ENCODE measurements at regions not wholly inside any gene's neighbourhood (a gene's known extent, or its start where the extent isn't known, plus 50 kb on each side); places are given as distances from the start of the nearest gene placed in this dataset.
A peak's percentile ranks its signal among the peaks of the same experiment; 100 is the strongest.

DNA sequence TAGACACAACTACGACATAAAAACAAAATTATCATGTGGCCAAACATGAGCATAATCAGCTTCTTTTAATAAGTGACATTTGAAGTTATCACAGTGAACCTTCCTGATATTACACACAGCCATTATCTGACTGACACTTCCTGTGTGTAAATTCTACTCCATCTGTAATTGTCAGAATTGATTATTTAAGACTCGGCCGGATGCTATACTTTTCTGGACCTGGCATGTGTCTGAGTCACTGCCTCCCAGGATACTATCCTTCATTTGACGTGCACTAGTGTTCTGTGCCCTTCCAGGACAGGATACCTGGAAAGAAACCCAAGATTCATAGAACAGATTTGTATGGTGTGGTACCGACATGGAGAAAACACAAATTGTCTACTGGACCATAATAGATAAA is 242.0 kb downstream of the HS3ST3A1 start:
- Histone ChIP-seq H3K9ac (ENCODE audit: low read length in 2 of 2) (no peak overlapping the region), H3K27me3 (ENCODE audit: control insufficient read depth in 1 of 2, insufficient read depth in 2 of 2, low read length in 2 of 2) (no peaks in the 10 kb centered on the region), H3K9me3 (ENCODE audit: control insufficient read depth in 2 of 2, low read length in 2 of 2) (no peaks in the 10 kb centered on the region), H3K4me1 (ENCODE audit: control insufficient read depth, insufficient read depth, low read length) (no peaks in the 10 kb centered on the region), H3K4me3 (ENCODE audit: low read length in 2 of 2) (no peak overlapping the region), H3K27ac (ENCODE audit: low read length) (no peak overlapping the region), H3K36me3 (ENCODE audit: control insufficient read depth in 2 of 2, insufficient read depth in 2 of 2, low read length in 2 of 2) (no peaks in the 10 kb centered on the region)

DNA sequence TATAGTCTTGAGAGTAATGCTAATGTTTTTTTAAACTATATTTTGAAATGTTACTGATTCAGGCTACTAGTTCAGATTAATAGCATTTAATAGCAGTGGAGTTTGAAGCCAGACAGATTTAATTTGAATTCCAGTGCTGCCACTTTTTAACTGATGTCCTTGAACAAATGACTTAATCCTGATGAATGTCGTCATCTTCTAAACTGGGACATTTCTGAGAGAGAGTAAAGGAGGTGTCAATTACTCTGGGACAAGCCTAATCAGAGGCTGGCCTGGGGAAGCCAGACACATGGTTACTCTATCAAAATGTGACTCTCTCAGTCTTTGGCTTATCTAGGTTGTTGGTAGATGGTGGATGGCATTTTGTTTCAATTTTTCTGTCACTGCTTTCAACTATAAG is 246.7 kb downstream of the HS3ST3A1 start:
- no peak overlapping the region for H3K27ac ChIP-seq (ENCODE audit: low read length)
- no peak overlapping the region for H3K9ac ChIP-seq (ENCODE audit: low read length in 2 of 2)
- no peaks in the 10 kb centered on the region for H3K27me3 ChIP-seq (ENCODE audit: control insufficient read depth in 1 of 2, insufficient read depth in 2 of 2, low read length in 2 of 2)
- H3K4me1 ChIP-seq (ENCODE audit: control insufficient read depth, insufficient read depth, low read length), result no peaks in the 10 kb centered on the region
- H3K9me3 ChIP-seq (ENCODE audit: control insufficient read depth in 2 of 2, low read length in 2 of 2), result no peaks in the 10 kb centered on the region
- H3K4me3 ChIP-seq (ENCODE audit: low read length in 2 of 2), result no peak overlapping the region
- H3K36me3 ChIP-seq (ENCODE audit: control insufficient read depth in 2 of 2, insufficient read depth in 2 of 2, low read length in 2 of 2), result no peaks in the 10 kb centered on the region

DNA sequence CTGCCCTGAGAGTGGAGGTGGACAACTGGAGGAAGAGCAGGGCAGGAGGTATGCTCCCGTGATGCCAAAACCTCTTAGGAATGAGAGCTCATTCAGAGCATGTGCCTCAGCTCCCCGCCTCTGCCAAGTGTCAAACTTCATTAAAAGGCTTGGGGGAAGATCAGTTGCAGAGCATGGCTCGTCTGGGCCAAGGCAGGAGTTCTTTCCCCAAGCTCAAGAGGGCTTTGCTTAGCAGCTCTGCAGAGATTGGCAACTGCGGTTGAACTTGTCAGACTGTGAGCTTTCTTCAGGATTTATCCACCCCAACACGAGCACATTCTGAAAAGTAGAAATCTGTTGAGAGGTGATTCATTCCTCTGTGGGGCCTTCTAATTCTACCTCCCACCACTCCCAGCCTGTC is 248.1 kb downstream of the HS3ST3A1 start:
- no peaks in the 10 kb centered on the region for H3K36me3 ChIP-seq (ENCODE audit: control insufficient read depth in 2 of 2, insufficient read depth in 2 of 2, low read length in 2 of 2)
- no peaks in the 10 kb centered on the region for H3K4me1 ChIP-seq (ENCODE audit: control insufficient read depth, insufficient read depth, low read length)
- no peaks in the 10 kb centered on the region for H3K9me3 ChIP-seq (ENCODE audit: control insufficient read depth in 2 of 2, low read length in 2 of 2)
- no peaks in the 10 kb centered on the region for H3K27me3 ChIP-seq (ENCODE audit: control insufficient read depth in 1 of 2, insufficient read depth in 2 of 2, low read length in 2 of 2)
- H3K27ac ChIP-seq (ENCODE audit: low read length), result no peak overlapping the region
- no peak overlapping the region for H3K9ac ChIP-seq (ENCODE audit: low read length in 2 of 2)
- H3K4me3 ChIP-seq (ENCODE audit: low read length in 2 of 2), result no peak overlapping the region

DNA sequence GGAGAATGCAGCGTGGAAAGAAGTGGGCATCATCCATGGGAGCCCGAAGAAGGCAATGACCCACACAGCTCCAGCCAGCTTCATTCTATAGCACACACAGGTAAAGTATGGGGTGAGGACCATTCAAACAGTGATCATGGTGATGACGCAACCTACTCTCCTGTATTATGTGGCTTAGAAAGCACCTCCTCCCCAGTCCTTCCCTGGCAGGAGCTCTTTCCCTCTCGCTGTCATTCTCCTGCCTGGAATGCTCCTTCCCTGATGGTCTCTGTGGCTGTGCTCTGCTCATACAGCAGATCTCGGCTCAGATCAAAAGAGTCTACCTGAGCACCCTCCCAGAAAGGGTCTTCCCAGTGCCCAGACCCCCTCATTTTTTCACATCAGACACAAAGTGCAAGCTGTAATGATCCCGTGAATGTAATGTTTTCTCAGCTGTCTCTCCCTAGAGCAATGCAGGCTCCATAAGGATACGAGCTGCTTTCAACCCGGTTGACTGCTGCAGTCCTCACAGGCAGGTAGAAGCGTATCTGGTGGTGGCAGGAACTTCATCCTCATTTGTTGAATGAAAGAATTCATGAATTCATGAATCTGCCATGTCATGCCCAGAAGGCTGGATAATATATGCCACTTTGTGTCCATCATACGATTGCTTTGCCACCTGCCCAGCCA is 248.8 kb downstream of the HS3ST3A1 start:
- Histone ChIP-seq H3K4me1 (ENCODE audit: control insufficient read depth, insufficient read depth, low read length) (no peaks in the 10 kb centered on the region), H3K27me3 (ENCODE audit: control insufficient read depth in 1 of 2, insufficient read depth in 2 of 2, low read length in 2 of 2) (no peaks in the 10 kb centered on the region), H3K9ac (ENCODE audit: low read length in 2 of 2) (no peak overlapping the region), H3K27ac (ENCODE audit: low read length) (no peak overlapping the region), H3K36me3 (ENCODE audit: control insufficient read depth in 2 of 2, insufficient read depth in 2 of 2, low read length in 2 of 2) (no peaks in the 10 kb centered on the region), H3K9me3 (ENCODE audit: control insufficient read depth in 2 of 2, low read length in 2 of 2) (no peaks in the 10 kb centered on the region), H3K4me3 (ENCODE audit: low read length in 2 of 2) (no peak overlapping the region)

DNA sequence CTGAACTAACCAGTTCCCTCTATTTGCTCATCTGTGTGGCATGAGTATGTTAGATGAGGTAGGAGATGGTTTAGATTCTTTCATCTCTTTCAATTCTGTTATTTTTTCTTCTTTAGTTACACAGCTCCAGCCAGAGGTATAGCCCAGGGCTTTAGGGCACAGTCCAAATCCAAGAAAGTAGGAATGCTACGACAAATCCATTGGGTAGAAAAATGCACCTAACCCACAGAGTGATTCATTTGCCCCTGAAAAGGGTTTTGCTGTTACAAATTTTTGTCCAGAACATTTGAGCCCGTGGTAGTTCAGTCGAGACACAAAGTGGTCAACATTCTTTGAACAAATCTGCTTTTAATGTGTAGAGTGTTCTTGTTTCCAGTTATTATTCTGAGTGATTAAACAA is 250.7 kb downstream of the HS3ST3A1 start:
- no peak overlapping the region for H3K4me3 ChIP-seq (ENCODE audit: low read length in 2 of 2)
- H3K9me3 ChIP-seq (ENCODE audit: control insufficient read depth in 2 of 2, low read length in 2 of 2), result no peaks in the 10 kb centered on the region
- H3K4me1 ChIP-seq (ENCODE audit: control insufficient read depth, insufficient read depth, low read length), result no peaks in the 10 kb centered on the region
- no peak overlapping the region for H3K9ac ChIP-seq (ENCODE audit: low read length in 2 of 2)
- no peak overlapping the region for H3K27ac ChIP-seq (ENCODE audit: low read length)
- H3K36me3 ChIP-seq (ENCODE audit: control insufficient read depth in 2 of 2, insufficient read depth in 2 of 2, low read length in 2 of 2), result no peaks in the 10 kb centered on the region
- H3K27me3 ChIP-seq (ENCODE audit: control insufficient read depth in 1 of 2, insufficient read depth in 2 of 2, low read length in 2 of 2), result no peaks in the 10 kb centered on the region

DNA sequence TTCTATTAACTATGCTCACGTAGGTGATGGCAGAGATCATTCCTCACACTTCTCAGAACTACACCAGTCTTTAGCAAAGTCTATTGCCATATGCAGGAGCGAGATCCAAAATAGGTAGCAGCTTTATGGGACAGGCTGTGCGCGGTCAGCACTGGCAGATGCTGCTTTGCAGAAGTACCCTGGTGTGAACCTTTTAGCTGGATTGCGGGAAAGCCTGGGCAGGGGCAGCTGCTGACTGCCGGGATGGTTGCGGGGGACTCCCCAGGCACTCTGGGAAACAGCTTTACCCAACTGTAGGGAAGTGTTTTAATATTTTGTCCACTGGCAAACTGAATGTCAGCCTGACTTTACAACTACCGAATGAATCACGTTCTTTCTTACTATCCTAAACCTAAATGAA is 251.3 kb downstream of the HS3ST3A1 start:
- H3K9ac ChIP-seq (ENCODE audit: low read length in 2 of 2), result no peak overlapping the region
- no peaks in the 10 kb centered on the region for H3K27me3 ChIP-seq (ENCODE audit: control insufficient read depth in 1 of 2, insufficient read depth in 2 of 2, low read length in 2 of 2)
- H3K27ac ChIP-seq (ENCODE audit: low read length), result no peak overlapping the region
- H3K9me3 ChIP-seq (ENCODE audit: control insufficient read depth in 2 of 2, low read length in 2 of 2), result no peaks in the 10 kb centered on the region
- no peaks in the 10 kb centered on the region for H3K36me3 ChIP-seq (ENCODE audit: control insufficient read depth in 2 of 2, insufficient read depth in 2 of 2, low read length in 2 of 2)
- no peaks in the 10 kb centered on the region for H3K4me1 ChIP-seq (ENCODE audit: control insufficient read depth, insufficient read depth, low read length)
- H3K4me3 ChIP-seq (ENCODE audit: low read length in 2 of 2), result no peak overlapping the region

DNA sequence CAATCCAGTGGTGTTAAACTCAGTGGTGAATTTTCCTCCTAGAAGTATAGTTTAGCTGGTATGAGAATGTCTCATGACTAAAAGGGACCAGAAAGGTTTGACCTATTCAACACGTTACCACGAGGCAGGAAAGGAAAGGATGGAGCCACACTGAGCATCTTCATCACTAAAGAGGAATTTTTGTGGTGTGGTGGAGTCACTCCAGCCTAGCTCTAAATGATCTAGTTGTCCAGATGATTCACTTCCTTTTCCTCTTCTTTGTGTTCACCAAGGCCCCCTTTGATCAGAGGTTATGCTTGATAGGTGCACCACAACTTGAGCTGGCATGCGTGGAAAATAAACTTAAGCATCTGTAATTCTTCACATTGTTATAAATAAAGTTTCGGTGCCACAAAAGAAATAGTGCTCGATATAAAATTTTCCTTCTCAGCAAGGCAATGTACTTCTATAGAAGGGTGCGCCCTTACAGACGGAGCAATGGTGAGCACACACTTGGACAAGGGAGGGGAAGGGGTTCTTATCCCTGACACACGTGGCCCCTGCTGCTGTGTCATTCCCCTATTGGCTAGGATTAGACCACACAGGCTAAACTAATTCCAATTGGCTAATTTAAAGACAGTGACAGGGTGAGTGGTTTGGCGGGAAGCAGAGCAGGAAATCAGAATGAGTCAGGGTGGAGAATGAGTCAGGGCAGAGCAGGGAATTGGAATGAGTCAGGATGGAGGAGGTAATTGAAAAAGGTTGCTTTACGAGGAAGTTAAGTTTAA is 254.6 kb downstream of the HS3ST3A1 start:
- no peak overlapping the region for H3K27ac ChIP-seq (ENCODE audit: low read length)
- H3K9ac ChIP-seq (ENCODE audit: low read length in 2 of 2), result no peak overlapping the region
- H3K27me3 ChIP-seq (ENCODE audit: control insufficient read depth in 1 of 2, insufficient read depth in 2 of 2, low read length in 2 of 2), result no peaks in the 10 kb centered on the region
- H3K4me3 ChIP-seq (ENCODE audit: low read length in 2 of 2), result no peak overlapping the region
- H3K36me3 ChIP-seq (ENCODE audit: control insufficient read depth in 2 of 2, insufficient read depth in 2 of 2, low read length in 2 of 2), result no peaks in the 10 kb centered on the region
- no peaks in the 10 kb centered on the region for H3K9me3 ChIP-seq (ENCODE audit: control insufficient read depth in 2 of 2, low read length in 2 of 2)
- H3K4me1 ChIP-seq (ENCODE audit: control insufficient read depth, insufficient read depth, low read length), result no peaks in the 10 kb centered on the region

DNA sequence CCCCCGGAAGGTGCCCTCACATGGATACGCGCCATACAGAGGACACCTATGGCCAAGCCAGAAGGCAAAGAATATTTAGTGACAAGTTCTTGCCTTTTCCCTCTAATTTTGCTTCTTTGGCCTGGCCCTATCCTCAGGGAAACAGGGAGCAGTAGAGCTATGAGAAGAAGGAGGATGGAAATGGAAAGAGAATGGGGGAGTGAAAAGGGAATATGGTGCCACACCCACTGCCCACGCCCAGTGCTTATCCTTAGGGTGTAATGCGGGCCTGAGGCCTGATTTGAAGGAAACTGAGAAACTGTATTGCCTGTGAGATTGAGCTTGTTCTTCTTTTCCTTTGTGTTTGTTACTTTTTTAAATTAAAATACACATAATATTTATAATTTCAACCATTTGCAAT is 255.1 kb downstream of the HS3ST3A1 start:
- Histone ChIP-seq H3K9ac (ENCODE audit: low read length in 2 of 2) (no peak overlapping the region), H3K9me3 (ENCODE audit: control insufficient read depth in 2 of 2, low read length in 2 of 2) (no peaks in the 10 kb centered on the region), H3K27ac (ENCODE audit: low read length) (no peak overlapping the region), H3K36me3 (ENCODE audit: control insufficient read depth in 2 of 2, insufficient read depth in 2 of 2, low read length in 2 of 2) (no peaks in the 10 kb centered on the region), H3K27me3 (ENCODE audit: control insufficient read depth in 1 of 2, insufficient read depth in 2 of 2, low read length in 2 of 2) (no peaks in the 10 kb centered on the region), H3K4me3 (ENCODE audit: low read length in 2 of 2) (no peak overlapping the region), H3K4me1 (ENCODE audit: control insufficient read depth, insufficient read depth, low read length) (no peaks in the 10 kb centered on the region)

DNA sequence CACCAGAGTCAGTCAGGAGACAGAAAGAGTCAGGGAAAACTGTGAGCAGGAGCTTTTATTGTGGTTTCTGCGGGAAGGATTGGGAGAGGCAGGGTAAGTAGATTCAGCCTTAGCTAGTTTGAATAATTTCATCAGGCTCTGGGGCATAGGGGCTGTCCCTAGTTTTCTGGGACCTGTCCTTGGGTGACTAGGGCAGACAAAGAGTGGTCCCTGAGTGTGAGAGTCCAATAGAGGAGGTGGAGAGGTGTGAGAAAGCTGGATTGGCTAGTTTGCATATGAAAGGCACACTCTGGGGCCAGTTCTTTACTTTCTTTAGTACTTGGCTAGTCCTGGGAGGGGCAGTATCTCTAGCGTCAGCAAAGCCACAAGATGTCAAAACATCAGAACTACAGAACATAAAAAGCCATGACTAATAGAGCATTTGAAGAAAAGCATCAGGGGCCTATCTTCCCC is 255.6 kb downstream of the HS3ST3A1 start:
- no peaks in the 10 kb centered on the region for H3K9me3 ChIP-seq (ENCODE audit: control insufficient read depth in 2 of 2, low read length in 2 of 2)
- H3K36me3 ChIP-seq (ENCODE audit: control insufficient read depth in 2 of 2, insufficient read depth in 2 of 2, low read length in 2 of 2), result no peaks in the 10 kb centered on the region
- H3K27me3 ChIP-seq (ENCODE audit: control insufficient read depth in 1 of 2, insufficient read depth in 2 of 2, low read length in 2 of 2), result no peaks in the 10 kb centered on the region
- H3K4me1 ChIP-seq (ENCODE audit: control insufficient read depth, insufficient read depth, low read length), result no peaks in the 10 kb centered on the region
- H3K27ac ChIP-seq (ENCODE audit: low read length), result no peak overlapping the region
- H3K9ac ChIP-seq (ENCODE audit: low read length in 2 of 2), result no peak overlapping the region
- H3K4me3 ChIP-seq (ENCODE audit: low read length in 2 of 2), result no peak overlapping the region

DNA sequence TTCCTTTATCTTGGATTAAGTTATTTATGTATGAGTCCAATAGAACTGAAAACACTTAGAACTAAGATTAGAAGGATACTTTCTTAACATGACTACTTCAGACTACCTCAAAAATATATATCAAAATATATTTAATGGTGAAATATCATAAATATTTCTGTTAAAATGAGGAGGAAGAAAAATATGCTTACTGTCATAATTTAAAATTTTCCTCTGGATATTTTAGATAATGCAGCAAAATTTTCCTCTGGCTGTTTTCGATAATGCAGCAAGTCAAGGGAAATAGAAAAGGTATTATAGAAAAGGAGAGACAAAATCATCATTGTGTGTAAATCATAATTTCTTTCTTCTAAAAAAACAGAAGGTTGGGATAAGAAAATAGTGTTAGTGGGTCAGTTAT is 263.3 kb downstream of the HS3ST3A1 start:
- no peaks in the 10 kb centered on the region for H3K36me3 ChIP-seq (ENCODE audit: control insufficient read depth in 2 of 2, insufficient read depth in 2 of 2, low read length in 2 of 2)
- H3K27ac ChIP-seq (ENCODE audit: low read length), result no peak overlapping the region
- H3K4me3 ChIP-seq (ENCODE audit: low read length in 2 of 2), result no peak overlapping the region
- no peak overlapping the region for H3K9ac ChIP-seq (ENCODE audit: low read length in 2 of 2)
- H3K27me3 ChIP-seq (ENCODE audit: control insufficient read depth in 1 of 2, insufficient read depth in 2 of 2, low read length in 2 of 2), result no peaks in the 10 kb centered on the region
- H3K9me3 ChIP-seq (ENCODE audit: control insufficient read depth in 2 of 2, low read length in 2 of 2), result no peaks in the 10 kb centered on the region
- no peaks in the 10 kb centered on the region for H3K4me1 ChIP-seq (ENCODE audit: control insufficient read depth, insufficient read depth, low read length)

DNA sequence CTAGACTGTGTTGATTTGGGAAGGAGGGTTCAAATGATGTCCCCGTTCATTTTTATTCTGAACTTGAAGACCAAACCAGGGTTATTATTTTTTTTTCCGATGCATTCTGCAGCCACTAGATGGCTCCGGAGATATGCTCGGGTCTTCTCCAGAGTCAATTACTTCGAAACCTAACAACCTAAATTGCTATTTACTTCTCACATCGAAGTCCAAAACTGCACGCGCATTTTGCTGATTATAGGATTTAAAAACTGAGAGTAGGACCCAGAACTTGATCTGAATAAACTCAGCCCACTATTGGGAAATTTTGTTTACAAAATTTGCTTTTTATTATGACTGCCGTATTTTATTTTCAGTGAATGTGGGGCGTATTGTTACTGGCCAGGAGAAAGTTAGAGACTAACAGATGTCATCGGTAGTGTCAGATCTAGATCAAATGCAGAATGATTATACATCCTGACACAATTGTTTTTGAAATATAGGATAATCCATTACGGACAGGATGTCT is 263.8 kb downstream of the HS3ST3A1 start:
- H3K4me3 ChIP-seq (ENCODE audit: low read length in 2 of 2), result peak overlapping the region; percentile 6 to 56
- no peak overlapping the region for H3K9ac ChIP-seq (ENCODE audit: low read length in 2 of 2)
- no peaks in the 10 kb centered on the region for H3K27me3 ChIP-seq (ENCODE audit: control insufficient read depth in 1 of 2, insufficient read depth in 2 of 2, low read length in 2 of 2)
- H3K9me3 ChIP-seq (ENCODE audit: control insufficient read depth in 2 of 2, low read length in 2 of 2), result no peaks in the 10 kb centered on the region
- H3K27ac ChIP-seq (ENCODE audit: low read length), result no peak overlapping the region
- no peaks in the 10 kb centered on the region for H3K4me1 ChIP-seq (ENCODE audit: control insufficient read depth, insufficient read depth, low read length)
- H3K36me3 ChIP-seq (ENCODE audit: control insufficient read depth in 2 of 2, insufficient read depth in 2 of 2, low read length in 2 of 2), result no peaks in the 10 kb centered on the region
